ENCODE measurements at regions not wholly inside any gene's neighbourhood (a gene's known extent, or its start where the extent isn't known, plus 50 kb on each side); places are given as distances from the start of the nearest gene placed in this dataset.

DNA sequence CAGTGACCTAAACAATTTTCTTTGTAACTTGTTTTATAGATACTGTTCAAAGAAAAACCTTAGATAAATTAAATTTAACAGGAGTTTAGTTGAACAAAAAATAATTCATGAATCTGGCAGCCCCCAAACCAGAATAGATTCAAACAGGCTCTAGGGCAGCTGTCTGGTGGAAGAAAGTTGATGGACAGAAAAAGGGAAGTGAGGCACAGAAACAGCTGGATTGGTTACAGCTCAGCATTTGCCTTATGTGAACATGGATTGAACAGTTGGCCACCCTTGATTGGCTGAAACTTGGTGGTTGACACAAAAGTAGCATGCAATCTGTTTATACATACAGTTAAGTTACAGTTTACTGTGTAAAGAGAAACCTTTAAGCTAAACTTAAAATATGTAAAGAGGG lies 954.3 kb upstream of the FLRT2 start:
- TF ChIP-seq, protein P1, sequence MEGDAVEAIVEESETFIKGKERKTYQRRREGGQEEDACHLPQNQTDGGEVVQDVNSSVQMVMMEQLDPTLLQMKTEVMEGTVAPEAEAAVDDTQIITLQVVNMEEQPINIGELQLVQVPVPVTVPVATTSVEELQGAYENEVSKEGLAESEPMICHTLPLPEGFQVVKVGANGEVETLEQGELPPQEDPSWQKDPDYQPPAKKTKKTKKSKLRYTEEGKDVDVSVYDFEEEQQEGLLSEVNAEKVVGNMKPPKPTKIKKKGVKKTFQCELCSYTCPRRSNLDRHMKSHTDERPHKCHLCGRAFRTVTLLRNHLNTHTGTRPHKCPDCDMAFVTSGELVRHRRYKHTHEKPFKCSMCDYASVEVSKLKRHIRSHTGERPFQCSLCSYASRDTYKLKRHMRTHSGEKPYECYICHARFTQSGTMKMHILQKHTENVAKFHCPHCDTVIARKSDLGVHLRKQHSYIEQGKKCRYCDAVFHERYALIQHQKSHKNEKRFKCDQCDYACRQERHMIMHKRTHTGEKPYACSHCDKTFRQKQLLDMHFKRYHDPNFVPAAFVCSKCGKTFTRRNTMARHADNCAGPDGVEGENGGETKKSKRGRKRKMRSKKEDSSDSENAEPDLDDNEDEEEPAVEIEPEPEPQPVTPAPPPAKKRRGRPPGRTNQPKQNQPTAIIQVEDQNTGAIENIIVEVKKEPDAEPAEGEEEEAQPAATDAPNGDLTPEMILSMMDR (IDR thresholded peaks at IDR 0.05): no peak
- no peak for TF ChIP-seq POLR2A (IDR thresholded peaks at IDR 0.05)

Data from prostate gland (tissue), 2 donors.